HCT116 (cell line): ENCODE measurements at regions not wholly inside any gene's neighbourhood (a gene's known extent, or its start where the extent isn't known, plus 50 kb on each side); places are given as distances from the start of the nearest gene placed in this dataset.

ENCODE experiments used
- ATAC-seq: fragments of 200-7000 bp; cut with Tn5 transposase; 2 replicates; pipeline ENCODE4 v1.9.1; 2020; ENCODE audit warnings: mild to moderate bottlenecking, moderate library complexity
- BruUV-seq: library from RNA; stranded (reverse); fragments of 400-500 nt; replicated peaks from 2 replicates; lab custom pipeline; 2021; lab: Mats Ljungman, UMichigan
- CTCF ChIA-PET: fragments of 300-600 bp; sonication (Branson Sonifier 250); formaldehyde crosslinking; loops from one replicate; lab custom pipeline; 2021; ENCODE audit warnings: antibody characterized with exemption; lab: Charles Lee
- POLR2A ChIA-PET: fragments of 300-600, 350-600 bp; sonication (Branson Sonifier 250); formaldehyde crosslinking; loops from one replicate; lab custom pipeline; 2021; ENCODE audit warnings: antibody characterized with exemption; lab: Charles Lee
- RAD21 ChIA-PET, 2 experiments: fragments of 300-600 bp; sonication (Branson Sonifier 250); formaldehyde crosslinking; loops; one replicate each; lab custom pipeline; 2023; ENCODE audit warnings: low total read pairs in 2 of 2; ENCODE audit not compliant: uncharacterized antibody in 2 of 2, unreplicated experiment in 2 of 2, low non-redundant PET in 1 of 2; lab: Charles Lee
- DNase-seq: peaks from one replicate; pipeline ENCODE4 v3.0.0-alpha.2; 2010; ENCODE audit warnings: low read depth, low spot score
- H2AFZ ChIP-seq: fragments of 200-600 bp; shearing (Covaris generic), sonication (generic); 2 replicates; pipeline ENCODE4 v1.6.1; 2017; ENCODE audit warnings: low read depth, mixed run types, mixed read lengths, antibody characterized with exemption, low read length; ENCODE audit not compliant: poor library complexity, severe bottlenecking
- H3K27ac ChIP-seq: 2 replicates; pipeline ENCODE4 v1.5.1; 2012; ENCODE audit warnings: low read depth, low read length
- H3K27me3 ChIP-seq: fragments of 200-600 bp; sonication (generic); 2 replicates; pipeline ENCODE4 v1.6.1; 2016; ENCODE audit warnings: mixed run types, low read length, mixed read lengths; ENCODE audit not compliant: insufficient read depth
- H3K36me3 ChIP-seq, 2 experiments: fragments of 200-500 bp in 1 of 2; fragments of 200-600 bp in 1 of 2; sonication (Bioruptor generic) in 1 of 2; sonication (generic) in 1 of 2; 2 replicates each; pipeline versions ENCODE4 v1.5.1 to v1.6.1; 2014 to 2016; ENCODE audit warnings: low read length in 2 of 2, inconsistent platforms in 1 of 2, mixed read lengths in 1 of 2, mixed run types in 1 of 2; ENCODE audit not compliant: insufficient read depth in 2 of 2, control insufficient read depth in 1 of 2
- H3K4me1 ChIP-seq, 2 experiments: fragments of 200-600 bp in 1 of 2; sonication (generic) in 1 of 2; 2 replicates each; pipeline versions ENCODE4 v1.5.1 to v1.6.1; 2012 to 2017; ENCODE audit warnings: low read length in 2 of 2, inconsistent platforms in 1 of 2, mild to moderate bottlenecking in 1 of 2, mixed read lengths in 1 of 2, mixed run types in 1 of 2, moderate library complexity in 1 of 2; ENCODE audit not compliant: insufficient read depth in 2 of 2, control insufficient read depth in 1 of 2
- H3K4me2 ChIP-seq: fragments of 200-600 bp; sonication (generic); 2 replicates; pipeline ENCODE4 v1.6.1; 2017; ENCODE audit warnings: mixed run types, low read length, mixed read lengths
- H3K4me3 ChIP-seq, 2 experiments: fragments of 200-600 bp in 1 of 2; sonication (generic) in 1 of 2; replicated peaks in 1 of 2; 2 replicates each; pipeline ENCODE4 v1.5.1; 2011 to 2016; ENCODE audit warnings: low read length in 2 of 2, control low read depth in 1 of 2, low read depth in 1 of 2, mild to moderate bottlenecking in 1 of 2, mixed read lengths in 1 of 2, mixed run types in 1 of 2
- H3K79me2 ChIP-seq: fragments of 200-600 bp; sonication (generic); 2 replicates; pipeline ENCODE4 v1.6.1; 2017; ENCODE audit warnings: mild to moderate bottlenecking, mixed run types, low read length, moderate library complexity, mixed read lengths; ENCODE audit not compliant: insufficient read depth
- H3K9ac ChIP-seq: fragments of 200-600 bp; sonication (generic); 2 replicates; pipeline ENCODE4 v1.6.1; 2016; ENCODE audit warnings: low read length, mixed read lengths
- H3K9me2 ChIP-seq: fragments of 200-600 bp; sonication (generic), shearing (Covaris generic); 2 replicates; pipeline ENCODE4 v1.6.1; 2017; ENCODE audit warnings: mixed run types, mild to moderate bottlenecking, moderate library complexity; ENCODE audit not compliant: insufficient read depth
- H3K9me3 ChIP-seq, 2 experiments: fragments of 200-500 bp in 1 of 2; fragments of 200-600 bp in 1 of 2; sonication (Bioruptor generic) in 1 of 2; sonication (generic) in 1 of 2; 2 replicates each; pipeline ENCODE4 v1.6.1; 2014 to 2017; ENCODE audit warnings: low read length in 2 of 2, mixed read lengths in 2 of 2, inconsistent platforms in 1 of 2, low read depth in 1 of 2, mild to moderate bottlenecking in 1 of 2, mixed run types in 1 of 2, moderate library complexity in 1 of 2; ENCODE audit not compliant: control insufficient read depth in 1 of 2, insufficient read depth in 1 of 2
- H4K20me1 ChIP-seq: fragments of 200-600 bp; sonication (generic), shearing (Covaris generic); 2 replicates; pipeline ENCODE4 v1.6.1; 2017; ENCODE audit warnings: mixed run types, mild to moderate bottlenecking, moderate library complexity; ENCODE audit not compliant: insufficient read depth
- CBX3 ChIP-seq: IDR thresholded peaks from 2 replicates; pipeline ENCODE4 v1.6.1; 2012; ENCODE audit warnings: low read depth
- CTCF ChIP-seq, 3 experiments: fragments of 200-600 bp in 1 of 3; sonication (generic) in 1 of 3; IDR thresholded peaks in 2 of 3; conservative IDR thresholded peaks in 1 of 3; 2 replicates each; pipeline ENCODE4 v1.5.1; 2012 to 2017; ENCODE audit warnings: low read depth in 2 of 3, low read length in 2 of 3, antibody characterized with exemption in 1 of 3, borderline replicate concordance in 1 of 3, control low read depth in 1 of 3, mild to moderate bottlenecking in 1 of 3, mixed read lengths in 1 of 3, mixed run types in 1 of 3, moderate library complexity in 1 of 3; ENCODE audit not compliant: insufficient read depth in 1 of 3
- ELF1 ChIP-seq: IDR thresholded peaks from 2 replicates; pipeline ENCODE4 v1.6.1; 2012; ENCODE audit warnings: low read depth, borderline replicate concordance
- EZH2 ChIP-seq: fragments of 200-600 bp; sonication (generic); IDR thresholded peaks from 2 replicates; pipeline ENCODE4 v1.6.1; 2017; ENCODE audit warnings: antibody characterized with exemption, mixed run types
- EZH2phosphoT487 ChIP-seq: fragments of 200-600 bp; IDR thresholded peaks from 2 replicates; pipeline ENCODE4 v1.6.1; 2018; ENCODE audit warnings: antibody characterized with exemption, borderline replicate concordance
- FOSL1 ChIP-seq: IDR thresholded peaks from 2 replicates; pipeline ENCODE4 v1.6.1; 2012; ENCODE audit warnings: low read depth
- JUND ChIP-seq: IDR thresholded peaks from 2 replicates; pipeline ENCODE4 v1.6.1; 2012
- MAX ChIP-seq: IDR thresholded peaks from 2 replicates; pipeline ENCODE4 v1.6.1; 2012
- POLR2AphosphoS5 ChIP-seq: IDR thresholded peaks from 2 replicates; pipeline ENCODE4 v1.6.1; 2011; ENCODE audit warnings: mild to moderate bottlenecking, low read depth, low read length, moderate library complexity
- RAD21 ChIP-seq: IDR thresholded peaks from 2 replicates; pipeline ENCODE4 v1.6.1; 2012; ENCODE audit warnings: low read depth, mild to moderate bottlenecking
- REST ChIP-seq: IDR thresholded peaks from 2 replicates; pipeline ENCODE4 v1.6.1; 2012; ENCODE audit warnings: low read depth
- SIN3A ChIP-seq: IDR thresholded peaks from 2 replicates; pipeline ENCODE4 v1.6.1; 2012; ENCODE audit warnings: low read depth
- SRF ChIP-seq: IDR thresholded peaks from 2 replicates; pipeline ENCODE4 v1.6.1; 2012; ENCODE audit warnings: low read depth
- YY1 ChIP-seq: IDR thresholded peaks from 2 replicates; pipeline ENCODE4 v1.6.1; 2011; ENCODE audit warnings: low read length, low read depth, moderate library complexity, mild to moderate bottlenecking; ENCODE audit not compliant: insufficient replicate concordance; ENCODE audit errors: extremely low read depth
- ZBTB33 ChIP-seq: IDR thresholded peaks from 2 replicates; pipeline ENCODE4 v1.6.1; 2011; ENCODE audit warnings: mild to moderate bottlenecking, low read length, moderate library complexity; ENCODE audit not compliant: insufficient replicate concordance; ENCODE audit errors: extremely low read depth
- ZFX ChIP-seq: fragments of 450-650 bp; IDR thresholded peaks from 2 replicates; pipeline ENCODE4 v1.6.1; 2017
- intact Hi-C: fragments of 100-400 bp; cut with micrococcal nuclease; formaldehyde crosslinking; loops from 2 replicates; pipeline ENCODE4 v1.10.0; 2022

GRCh38 chr5:42919600-42919999, 107.9 kb upstream of the SELENOP start:
- Histone ChIP-seq H3K36me3 (no peaks in the 10 kb centered on the region), H2AFZ (no peak overlapping the region), H3K9ac (no peak overlapping the region), H3K9me2 (no peaks in the 10 kb centered on the region), H3K4me3 (no peak overlapping the region), H3K27ac (no peak overlapping the region), H4K20me1 (no peaks in the 10 kb centered on the region), H3K79me2 (no peaks in the 10 kb centered on the region), H3K4me1 (no peaks in the 10 kb centered on the region), H3K9me3 (no peaks in the 10 kb centered on the region; a peak in 1 of 4 replicates), H3K27me3 (no peaks in the 10 kb centered on the region), H3K4me2 (no peak overlapping the region)
- DNase-seq (no peak), ATAC-seq (no peak)
- intact Hi-C loops: loop anchor here (10.0 kb wide), 1 partner anchor 385 kb away; no protein-coding TSS in a partner anchor
- ChIA-PET CTCF (no interaction called here), POLR2A (no interaction called here), RAD21 (no interaction called here)
- no TSS peak for BruUV-seq
- TF ChIP-seq ZBTB33: no peak
- TF ChIP-seq EZH2phosphoT487: no peak
- no peak for TF ChIP-seq POLR2AphosphoS5
- TF ChIP-seq YY1: no peak
- no peak for TF ChIP-seq SRF
- TF ChIP-seq CBX3: no peak
- TF ChIP-seq CTCF (IDR thresholded peaks at IDR 0.05 in 2 of 3, conservative IDR thresholded peaks at IDR 0.05 in 1 of 3; ENCODE audit: borderline replicate concordance in 1 of 3, insufficient read depth in 1 of 3, low read depth in 2 of 3, low read length in 2 of 3): no peak
- TF ChIP-seq EZH2: no peak
- no peak for TF ChIP-seq RAD21
- no peak for TF ChIP-seq JUND
- TF ChIP-seq ZFX: no peak
- TF ChIP-seq MAX: no peak
- no peak for TF ChIP-seq FOSL1
- TF ChIP-seq ELF1: no peak
- no peak for TF ChIP-seq REST
- no peak for TF ChIP-seq SIN3A
